PC-9 (cell line): ENCODE measurements at regions not wholly inside any gene's neighbourhood (a gene's known extent, or its start where the extent isn't known, plus 50 kb on each side); places are given as distances from the start of the nearest gene placed in this dataset.

Experiments used
- BruUV-seq: library from RNA; stranded (reverse); fragments of 400-500 nt; replicated peaks from 2 replicates; lab custom pipeline; 2021; lab: Mats Ljungman, UMichigan
- CTCF ChIA-PET: fragments of 300-600 bp; sonication (Branson Sonifier 250); formaldehyde crosslinking; loops from one replicate; lab custom pipeline; 2022; ENCODE audit warnings: antibody characterized with exemption; lab: Charles Lee
- POLR2A ChIA-PET: fragments of 300-600 bp; sonication (Branson Sonifier 250); formaldehyde crosslinking; loops from one replicate; lab custom pipeline; 2022; ENCODE audit warnings: antibody characterized with exemption; ENCODE audit not compliant: unreplicated experiment; lab: Charles Lee
- DNase-seq, 2 experiments: peaks; one replicate each; pipeline versions ENCODE4 v3.0.0 to v3.0.0-alpha.2; 2015 to 2022; ENCODE audit warnings: mixed read lengths in 1 of 2
- H2AFZ ChIP-seq: fragments of 200-600 bp; sonication (generic); 2 replicates; pipeline ENCODE4 v1.8.1; 2017; ENCODE audit warnings: antibody characterized with exemption
- H3F3A ChIP-seq: fragments of 200-600 bp; sonication (generic); 2 replicates; pipeline ENCODE4 v1.8.1; 2017; ENCODE audit warnings: antibody characterized with exemption, mild to moderate bottlenecking, low read depth; ENCODE audit not compliant: insufficient read depth
- H3K27ac ChIP-seq: fragments of 200-600 bp; sonication (generic); 2 replicates; pipeline ENCODE4 v1.6.1; 2016; ENCODE audit warnings: mixed run types
- H3K27me3 ChIP-seq: fragments of 200-600 bp; sonication (generic); 2 replicates; pipeline ENCODE4 v1.6.1; 2016; ENCODE audit warnings: low read depth, mixed run types; ENCODE audit not compliant: insufficient read depth
- H3K36me3 ChIP-seq: fragments of 200-600 bp; sonication (generic); 2 replicates; pipeline ENCODE4 v1.6.1; 2016; ENCODE audit warnings: low read depth, mixed run types
- H3K4me1 ChIP-seq: fragments of 200-600 bp; sonication (generic); replicated peaks from 2 replicates; pipeline ENCODE4 v1.6.1; 2016; ENCODE audit warnings: mixed run types; ENCODE audit not compliant: insufficient read depth
- H3K4me2 ChIP-seq: fragments of 200-600 bp; sonication (generic); 2 replicates; pipeline ENCODE4 v1.6.1; 2017; ENCODE audit warnings: mixed run types
- H3K4me3 ChIP-seq: fragments of 200-600 bp; sonication (generic); 2 replicates; pipeline ENCODE4 v1.6.1; 2016; ENCODE audit warnings: mixed run types
- H3K79me2 ChIP-seq: fragments of 200-600 bp; sonication (generic); 2 replicates; pipeline ENCODE4 v1.6.1; 2017; ENCODE audit warnings: low read depth, mixed run types
- H3K9me2 ChIP-seq: fragments of 200-600 bp; sonication (generic); 2 replicates; pipeline ENCODE4 v1.8.1; 2017; ENCODE audit warnings: mild to moderate bottlenecking; ENCODE audit not compliant: insufficient read depth
- H3K9me3 ChIP-seq: fragments of 200-600 bp; sonication (generic); 2 replicates; pipeline ENCODE4 v1.8.1; 2016; ENCODE audit warnings: low read depth; ENCODE audit not compliant: insufficient read depth
- H4K20me1 ChIP-seq: fragments of 200-600 bp; sonication (generic); 2 replicates; pipeline ENCODE4 v1.8.1; 2017; ENCODE audit not compliant: insufficient read depth
- EZH2 ChIP-seq: fragments of 200-600 bp; sonication (generic); IDR thresholded peaks from 2 replicates; pipeline ENCODE4 v1.8.0; 2017; ENCODE audit warnings: antibody characterized with exemption, low read depth
- intact Hi-C: fragments of 100-400 bp; cut with micrococcal nuclease; formaldehyde crosslinking; loops from one replicate; pipeline ENCODE4 v1.10.0; 2022; ENCODE audit not compliant: unreplicated experiment
- TF ChIP-seq, protein P1 (sequence below): fragments of 200-600 bp; sonication (generic); conservative IDR thresholded peaks from 2 replicates; pipeline ENCODE4 v1.6.1; 2017; ENCODE audit warnings: mixed run types, antibody characterized with exemption, mild to moderate bottlenecking, moderate library complexity

GRCh38 chr9:88747768-88748167 lies 212.8 kb downstream of the NXNL2 start:
- Histone ChIP-seq H3K4me2 (no peak overlapping the region), H3K36me3 (no peaks in the 10 kb centered on the region), H3K27me3 (no peaks in the 10 kb centered on the region), H3K9me3 (no peaks in the 10 kb centered on the region), H3K4me1 (peaks cover 23% of the 10 kb centered on the region), H3K27ac (no peak overlapping the region), H2AFZ (no peak overlapping the region), H3F3A (peaks cover 15% of the 10 kb centered on the region; the same call in 1 of the 2 replicates), H3K9me2 (no peaks in the 10 kb centered on the region), H4K20me1 (no peaks in the 10 kb centered on the region), H3K79me2 (no peaks in the 10 kb centered on the region), H3K4me3 (no peak overlapping the region)
- POLR2A ChIA-PET: no interaction called here
- no peak for TF ChIP-seq EZH2
- TF ChIP-seq, protein P1, sequence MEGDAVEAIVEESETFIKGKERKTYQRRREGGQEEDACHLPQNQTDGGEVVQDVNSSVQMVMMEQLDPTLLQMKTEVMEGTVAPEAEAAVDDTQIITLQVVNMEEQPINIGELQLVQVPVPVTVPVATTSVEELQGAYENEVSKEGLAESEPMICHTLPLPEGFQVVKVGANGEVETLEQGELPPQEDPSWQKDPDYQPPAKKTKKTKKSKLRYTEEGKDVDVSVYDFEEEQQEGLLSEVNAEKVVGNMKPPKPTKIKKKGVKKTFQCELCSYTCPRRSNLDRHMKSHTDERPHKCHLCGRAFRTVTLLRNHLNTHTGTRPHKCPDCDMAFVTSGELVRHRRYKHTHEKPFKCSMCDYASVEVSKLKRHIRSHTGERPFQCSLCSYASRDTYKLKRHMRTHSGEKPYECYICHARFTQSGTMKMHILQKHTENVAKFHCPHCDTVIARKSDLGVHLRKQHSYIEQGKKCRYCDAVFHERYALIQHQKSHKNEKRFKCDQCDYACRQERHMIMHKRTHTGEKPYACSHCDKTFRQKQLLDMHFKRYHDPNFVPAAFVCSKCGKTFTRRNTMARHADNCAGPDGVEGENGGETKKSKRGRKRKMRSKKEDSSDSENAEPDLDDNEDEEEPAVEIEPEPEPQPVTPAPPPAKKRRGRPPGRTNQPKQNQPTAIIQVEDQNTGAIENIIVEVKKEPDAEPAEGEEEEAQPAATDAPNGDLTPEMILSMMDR: no peak
- DNase-seq: peak; percentile 21 to 39
- BruUV-seq: no TSS peak
- CTCF ChIA-PET: interaction anchor here (0.7 kb wide), 1 partner anchor 77 kb away, joined by 3 read pairs; no protein-coding TSS in a partner anchor
- intact Hi-C loops: no loop called here

GRCh38 chr9:88748566-88749261 lies 213.7 kb downstream of the NXNL2 start:
- H3K9me3 ChIP-seq: no peaks in the 10 kb centered on the region
- H4K20me1 ChIP-seq: no peaks in the 10 kb centered on the region
- no peak for TF ChIP-seq EZH2
- TF ChIP-seq, protein P1: no peak
- BruUV-seq: no TSS peak
- H3F3A ChIP-seq: peaks cover 15% of the 10 kb centered on the region; the same call in 1 of the 2 replicates
- CTCF ChIA-PET: interaction anchor here (0.7 kb wide), 1 partner anchor 418 kb away, joined by 4 read pairs; no protein-coding TSS in a partner anchor
- DNase-seq: peak in 1 of 2 experiments; percentile 57
- H3K9me2 ChIP-seq: no peaks in the 10 kb centered on the region
- no peaks in the 10 kb centered on the region for H3K36me3 ChIP-seq
- H3K4me2 ChIP-seq: peak overlapping the region; percentile 17; the same call in 1 of the 2 replicates
- 0 out of 2 replicates have a peak overlapping the region, but pooled peaks have one; percentile 9 for H2AFZ ChIP-seq
- POLR2A ChIA-PET: interaction anchor here (0.5 to 1.0 kb wide), 2 partner anchors 10 to 209 kb away, joined by 3 to 5 read pairs; no protein-coding TSS in a partner anchor
- no peaks in the 10 kb centered on the region for H3K79me2 ChIP-seq
- no peak overlapping the region for H3K4me3 ChIP-seq
- H3K27ac ChIP-seq: no peak overlapping the region
- peaks cover 23% of the 10 kb centered on the region for H3K4me1 ChIP-seq
- intact Hi-C loops: no loop called here
- H3K27me3 ChIP-seq: no peaks in the 10 kb centered on the region

- ChIA-PET POLR2A (no interaction called here), CTCF (no interaction called here)
- Histone ChIP-seq H3K27me3 (no peaks in the 10 kb centered on the region), H3K36me3 (no peaks in the 10 kb centered on the region), H3K27ac (no peak overlapping the region), H2AFZ (no peak overlapping the region), H3K79me2 (no peaks in the 10 kb centered on the region), H3K4me1 (peaks cover 23% of the 10 kb centered on the region), H3K9me2 (no peaks in the 10 kb centered on the region), H3K9me3 (no peaks in the 10 kb centered on the region), H3K4me2 (no peak overlapping the region), H3K4me3 (no peak overlapping the region), H3F3A (peaks cover 15% of the 10 kb centered on the region; the same call in 1 of the 2 replicates), H4K20me1 (no peaks in the 10 kb centered on the region)
- intact Hi-C loops: no loop called here
- no peak for DNase-seq
- BruUV-seq: no TSS peak
- TF ChIP-seq EZH2: no peak
- TF ChIP-seq, protein P1: no peak
Observed at GRCh38 chr9:88749420-88749819, 214.4 kb downstream of the NXNL2 start.
